ENCODE measurements at regions not wholly inside any gene's neighbourhood (a gene's known extent, or its start where the extent isn't known, plus 50 kb on each side); places are given as distances from the start of the nearest gene placed in this dataset.
A peak's percentile ranks its signal among the peaks of the same experiment; 100 is the strongest.

- Histone ChIP-seq H3K36me3 (no peaks in the 10 kb centered on the region), H3K9me3 (no peaks in the 10 kb centered on the region), H3K4me3 (no peak overlapping the region), H3K27me3 (no peaks in the 10 kb centered on the region)
- DNase-seq: no peak
These were observed 61.9 kb upstream of the BMP6 start for GRCh38 chr6:7664003-7664402.

GRCh38 chr6:7668936-7669335 is 57.0 kb upstream of the BMP6 start:
- Histone ChIP-seq H3K9me3 (no peaks in the 10 kb centered on the region), H3K27me3 (no peaks in the 10 kb centered on the region), H3K36me3 (no peaks in the 10 kb centered on the region), H3K4me3 (no peak overlapping the region)
- DNase-seq: no peak

GRCh38 chr6:7669742-7670141 is 56.2 kb upstream of the BMP6 start:
- no peak for DNase-seq
- Histone ChIP-seq H3K9me3 (no peaks in the 10 kb centered on the region), H3K4me3 (no peak overlapping the region), H3K36me3 (no peaks in the 10 kb centered on the region), H3K27me3 (no peaks in the 10 kb centered on the region)

GRCh38 chr6:7671076-7671475 is 54.8 kb upstream of the BMP6 start:
- H3K4me3 ChIP-seq: no peak overlapping the region
- no peaks in the 10 kb centered on the region for H3K9me3 ChIP-seq

GRCh38 chr6:7671581-7671980 is 54.3 kb upstream of the BMP6 start:
- Histone ChIP-seq H3K36me3 (no peaks in the 10 kb centered on the region), H3K9me3 (no peaks in the 10 kb centered on the region), H3K27me3 (no peaks in the 10 kb centered on the region), H3K4me3 (no peak overlapping the region)
- no peak for DNase-seq

More at GRCh38 chr6:7671076-7671475, 54.8 kb upstream of the BMP6 start:
- Histone ChIP-seq H3K27me3 (no peaks in the 10 kb centered on the region), H3K36me3 (no peaks in the 10 kb centered on the region)
- DNase-seq: no peak

- H3K4me3 ChIP-seq: peak overlapping the region; percentile 24; the same call in 1 of the 2 replicates
- no peaks in the 10 kb centered on the region for H3K9me3 ChIP-seq
- H3K36me3 ChIP-seq: no peaks in the 10 kb centered on the region
- H3K27me3 ChIP-seq: no peaks in the 10 kb centered on the region
- no peak for DNase-seq
These were observed 53.5 kb upstream of the BMP6 start for GRCh38 chr6:7672066-7673062.

GRCh38 chr6:7673063-7673536 is 52.8 kb upstream of the BMP6 start:
- Histone ChIP-seq H3K36me3 (no peaks in the 10 kb centered on the region), H3K4me3 (peak overlapping the region; percentile 24), H3K9me3 (no peaks in the 10 kb centered on the region), H3K27me3 (no peaks in the 10 kb centered on the region)
- DNase-seq: peak; percentile 85

- Histone ChIP-seq H3K4me3 (no peak overlapping the region), H3K36me3 (no peaks in the 10 kb centered on the region), H3K27me3 (no peaks in the 10 kb centered on the region), H3K9me3 (no peaks in the 10 kb centered on the region)
- DNase-seq: no peak
These were observed 51.6 kb upstream of the BMP6 start for GRCh38 chr6:7674291-7674690.

GRCh38 chr6:7675353-7675945 is 50.5 kb upstream of the BMP6 start:
- H3K27me3 ChIP-seq: no peaks in the 10 kb centered on the region

More at GRCh38 chr6:7675353-7675945, 50.5 kb upstream of the BMP6 start:
- Histone ChIP-seq H3K9me3 (no peaks in the 10 kb centered on the region), H3K36me3 (no peaks in the 10 kb centered on the region), H3K4me3 (no peak overlapping the region)
- no peak for DNase-seq

Measured in MG63 (cell line).